Heart left ventricle (tissue), 13 donors: ENCODE measurements at regions not wholly inside any gene's neighbourhood (a gene's known extent, or its start where the extent isn't known, plus 50 kb on each side); places are given as distances from the start of the nearest gene placed in this dataset.

ENCODE experiments used
- CTCF ChIP-seq, 12 donors: fragments of 200-600 bp; sonication (generic) in 4 of 12; IDR thresholded peaks; one replicate each; pipeline versions ENCODE4 v1.5.0 to v1.8.0; 2018 to 2022; ENCODE audit warnings: antibody characterized with exemption in 12 of 12, mild to moderate bottlenecking in 5 of 12
- POLR2A ChIP-seq, 2 donors: fragments of 450-650 bp; IDR thresholded peaks; one replicate each; pipeline ENCODE4 v1.6.1; 2017; ENCODE audit warnings: antibody characterized with exemption in 2 of 2, mild to moderate bottlenecking in 2 of 2, moderate library complexity in 2 of 2
- donor health status: ischemic (EF 13 %, LVEDD 7.1; RV severe dilation, severe dysfunction).
- donor health status: DM: no; HTN: yes; CAD: no.
- donor health status: DM: no; HTN: no; CAD: no.
- donor health status: ischemic (EF 25% LVEDD 6.9; RV normal size, moderate dysfunction).
- donor health status: ischemic (EF 25% LVEDD 5.7; RV mildly dilated, moderate dysfunction).
- donor health status: ischemic (EF 35%, LVEDD 5.7; RV mildly dilated, moderate dysfunction).
- donor health status: nonischemic (EF 11% LVEDD 7.7; RV severe dilation, severe dysfunction).
- donor health status: DM: yes; HTN: yes; CAD: no.
- donor health status: PGD.
- donor health status: ischemic (EF 29% LVEDD 5.4; RV normal size, mild dysfunction).
- donor health status: nonischemic (EF 23%, LVEDD 6.1; RV moderate dilation, normal function).

- TF ChIP-seq CTCF (IDR thresholded peaks at IDR 0.05) (no peak), POLR2A (IDR thresholded peaks at IDR 0.05) (no peak)
Observed at GRCh38 chr3:15997274-15997943, 177.1 kb upstream of the GALNT15 start.
